Thoracic aorta (tissue), 2 donors: ENCODE measurements at regions not wholly inside any gene's neighbourhood (a gene's known extent, or its start where the extent isn't known, plus 50 kb on each side); places are given as distances from the start of the nearest gene placed in this dataset.

Experiments used
- ATAC-seq: fragments of 150-250 bp; one replicate; pipeline ENCODE4 v1.8.0; 2017; ENCODE audit warnings: low read depth; ENCODE audit not compliant: insufficient number of reproducible peaks, low FRiP score
- DNase-seq: peaks from one replicate; pipeline ENCODE4 v3.0.0-alpha.2; 2020; ENCODE audit warnings: low spot score
- H3K27ac ChIP-seq, 2 donors: fragments of 200-600 bp; sonication (generic); 1 replicate in 1 of 2; 2 replicates in 1 of 2; pipeline ENCODE4 v1.5.1; 2016; ENCODE audit warnings: mild to moderate bottlenecking in 2 of 2, moderate library complexity in 2 of 2
- H3K27me3 ChIP-seq: fragments of 200-600 bp; sonication (generic); replicated peaks from 2 replicates; pipeline ENCODE4 v1.6.0; 2016; ENCODE audit warnings: mild to moderate bottlenecking; ENCODE audit not compliant: insufficient read depth
- H3K36me3 ChIP-seq: fragments of 200-600 bp; sonication (generic); one replicate; pipeline ENCODE4 v1.5.1; 2016
- H3K4me1 ChIP-seq, 2 donors: fragments of 200-600 bp; sonication (generic); 1 replicate in 1 of 2; 2 replicates in 1 of 2; pipeline versions ENCODE4 v1.5.1 to v1.6.0; 2016; ENCODE audit warnings: low read depth in 2 of 2, mild to moderate bottlenecking in 1 of 2; ENCODE audit not compliant: control insufficient read depth in 1 of 2
- H3K4me3 ChIP-seq: fragments of 200-600 bp; sonication (generic); 2 replicates; pipeline ENCODE4 v1.5.1; 2016; ENCODE audit warnings: mild to moderate bottlenecking
- H3K9me3 ChIP-seq: fragments of 200-600 bp; sonication (generic); 2 replicates; pipeline ENCODE4 v1.5.1; 2016
- TF ChIP-seq, protein P1 (sequence below): fragments of 200-600 bp; sonication (generic); IDR thresholded peaks from one replicate; pipeline ENCODE4 v1.5.1; 2019; ENCODE audit warnings: antibody characterized with exemption

DNA sequence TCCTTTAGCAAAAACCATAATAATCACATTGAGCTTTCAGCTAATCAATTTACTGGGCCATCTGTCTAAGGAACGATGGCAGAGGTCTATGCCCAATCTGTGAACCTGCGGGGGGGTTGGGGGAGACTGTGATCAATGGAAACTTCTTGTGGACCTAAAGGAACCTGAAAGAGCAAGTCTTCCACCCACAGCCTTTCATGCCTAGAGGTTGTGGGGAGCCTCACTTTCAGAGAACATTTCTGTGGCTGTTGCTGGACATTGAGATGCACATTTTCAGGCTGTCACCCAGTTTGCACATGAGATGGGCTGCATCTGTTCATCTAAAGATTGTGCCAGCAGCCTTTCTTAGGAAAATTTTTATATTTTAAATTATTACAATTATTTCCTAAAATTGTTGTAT, 310.0 kb upstream of the SPTLC3 start:
- Histone ChIP-seq H3K27me3 (no peaks in the 10 kb centered on the region), H3K4me3 (no peak overlapping the region), H3K9me3 (no peaks in the 10 kb centered on the region), H3K4me1 (no peaks in the 10 kb centered on the region), H3K27ac (no peak overlapping the region), H3K36me3 (no peaks in the 10 kb centered on the region)
- ATAC-seq (no peak), DNase-seq (no peak)
- TF ChIP-seq, protein P1, sequence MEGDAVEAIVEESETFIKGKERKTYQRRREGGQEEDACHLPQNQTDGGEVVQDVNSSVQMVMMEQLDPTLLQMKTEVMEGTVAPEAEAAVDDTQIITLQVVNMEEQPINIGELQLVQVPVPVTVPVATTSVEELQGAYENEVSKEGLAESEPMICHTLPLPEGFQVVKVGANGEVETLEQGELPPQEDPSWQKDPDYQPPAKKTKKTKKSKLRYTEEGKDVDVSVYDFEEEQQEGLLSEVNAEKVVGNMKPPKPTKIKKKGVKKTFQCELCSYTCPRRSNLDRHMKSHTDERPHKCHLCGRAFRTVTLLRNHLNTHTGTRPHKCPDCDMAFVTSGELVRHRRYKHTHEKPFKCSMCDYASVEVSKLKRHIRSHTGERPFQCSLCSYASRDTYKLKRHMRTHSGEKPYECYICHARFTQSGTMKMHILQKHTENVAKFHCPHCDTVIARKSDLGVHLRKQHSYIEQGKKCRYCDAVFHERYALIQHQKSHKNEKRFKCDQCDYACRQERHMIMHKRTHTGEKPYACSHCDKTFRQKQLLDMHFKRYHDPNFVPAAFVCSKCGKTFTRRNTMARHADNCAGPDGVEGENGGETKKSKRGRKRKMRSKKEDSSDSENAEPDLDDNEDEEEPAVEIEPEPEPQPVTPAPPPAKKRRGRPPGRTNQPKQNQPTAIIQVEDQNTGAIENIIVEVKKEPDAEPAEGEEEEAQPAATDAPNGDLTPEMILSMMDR, result no peak

DNA sequence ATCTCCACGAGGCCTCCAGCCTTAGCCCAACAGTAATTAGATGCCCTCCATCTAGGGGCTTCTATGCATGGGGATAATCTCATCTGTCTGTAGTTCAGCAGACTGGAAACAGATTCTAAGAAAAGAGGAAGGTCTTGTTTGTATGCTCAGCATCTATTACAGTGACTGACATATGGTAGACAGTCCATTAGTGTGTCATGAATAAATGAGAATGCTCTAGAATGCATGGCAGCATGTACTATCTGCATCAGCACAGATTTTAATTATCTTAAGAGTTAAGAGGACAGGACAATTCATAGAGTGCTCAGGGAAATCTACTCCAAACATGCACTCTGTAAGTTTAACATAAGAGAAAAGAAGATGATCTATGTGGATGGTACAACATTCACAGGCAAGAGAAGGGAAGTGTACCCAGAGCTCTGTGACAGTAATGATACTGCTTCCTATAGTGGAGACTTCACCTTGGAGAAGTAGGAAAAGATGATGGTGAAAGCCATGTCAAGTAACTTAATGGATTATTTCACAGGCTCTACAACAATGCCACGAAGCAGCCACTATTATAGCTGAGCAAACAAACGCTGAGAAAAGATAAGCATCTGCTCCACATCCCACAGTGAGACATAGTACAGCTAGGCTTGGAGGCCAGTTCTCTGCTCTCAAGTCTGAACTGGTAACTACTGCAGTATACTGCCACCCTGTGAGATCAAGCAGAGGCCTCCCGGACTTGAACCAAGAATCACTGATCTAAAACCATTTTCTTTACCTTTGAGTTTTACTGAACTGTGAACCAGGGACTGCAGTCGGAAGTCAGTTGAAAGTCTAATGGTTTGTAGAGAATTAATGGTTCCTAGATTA, 309.2 kb upstream of the SPTLC3 start:
- no peak overlapping the region for H3K4me3 ChIP-seq
- no peak overlapping the region for H3K27ac ChIP-seq
- DNase-seq (no peak), ATAC-seq (no peak)
- no peaks in the 10 kb centered on the region for H3K27me3 ChIP-seq
- H3K4me1 ChIP-seq, result no peaks in the 10 kb centered on the region
- H3K36me3 ChIP-seq, result no peaks in the 10 kb centered on the region
- TF ChIP-seq, protein P1, result no peak
- H3K9me3 ChIP-seq, result no peaks in the 10 kb centered on the region

DNA sequence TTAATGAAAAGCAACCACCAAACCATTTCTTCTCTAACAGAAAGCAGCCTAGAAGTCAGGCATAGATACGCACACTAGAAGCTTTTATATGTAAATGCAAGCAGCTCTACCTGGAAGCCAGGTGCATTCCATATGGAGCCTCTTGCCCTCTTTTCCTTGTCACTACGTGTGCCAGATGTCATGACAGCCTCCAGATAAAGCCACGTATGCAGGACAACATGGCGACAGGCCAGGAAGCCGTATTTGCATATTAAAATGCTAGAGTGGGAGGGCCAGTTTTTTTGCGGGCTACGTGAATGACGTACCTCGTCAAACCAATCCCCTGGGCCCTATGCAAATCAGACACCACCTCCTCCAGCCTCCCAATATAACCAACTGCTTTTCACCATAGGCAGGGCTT, 308.1 kb upstream of the SPTLC3 start:
- no peak for DNase-seq
- no peak for ATAC-seq
- TF ChIP-seq, protein P1, result no peak

DNA sequence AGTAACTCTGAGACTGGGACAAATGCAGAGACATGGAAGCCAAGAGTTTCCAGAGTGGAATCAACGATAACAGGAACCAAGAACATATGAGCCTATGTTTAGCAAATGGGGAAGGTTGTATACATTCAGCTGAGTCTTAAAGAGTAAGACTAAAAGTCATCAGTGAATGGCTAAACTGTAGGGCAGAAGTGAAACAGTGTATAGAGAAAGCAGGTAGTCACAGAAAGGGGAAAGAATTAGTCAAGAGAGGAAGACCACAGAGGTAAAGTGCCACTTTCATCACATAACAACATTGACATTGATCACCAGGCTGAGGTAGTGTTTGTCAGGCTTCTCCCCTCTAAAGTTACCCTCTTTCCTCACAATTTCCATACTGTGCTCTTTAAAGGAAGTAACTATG, 306.5 kb upstream of the SPTLC3 start:
- DNase-seq (no peak), ATAC-seq (no peak)
- TF ChIP-seq, protein P1, result no peak
- H3K4me1 ChIP-seq, result no peaks in the 10 kb centered on the region
- no peaks in the 10 kb centered on the region for H3K9me3 ChIP-seq
- no peak overlapping the region for H3K27ac ChIP-seq
- H3K36me3 ChIP-seq, result no peaks in the 10 kb centered on the region
- no peak overlapping the region for H3K4me3 ChIP-seq
- no peaks in the 10 kb centered on the region for H3K27me3 ChIP-seq

More for the DNA sequence above, 308.1 kb upstream of the SPTLC3 start:
- Histone ChIP-seq H3K36me3 (no peaks in the 10 kb centered on the region), H3K27ac (no peak overlapping the region), H3K27me3 (no peaks in the 10 kb centered on the region), H3K9me3 (no peaks in the 10 kb centered on the region), H3K4me1 (no peaks in the 10 kb centered on the region), H3K4me3 (no peak overlapping the region)

DNA sequence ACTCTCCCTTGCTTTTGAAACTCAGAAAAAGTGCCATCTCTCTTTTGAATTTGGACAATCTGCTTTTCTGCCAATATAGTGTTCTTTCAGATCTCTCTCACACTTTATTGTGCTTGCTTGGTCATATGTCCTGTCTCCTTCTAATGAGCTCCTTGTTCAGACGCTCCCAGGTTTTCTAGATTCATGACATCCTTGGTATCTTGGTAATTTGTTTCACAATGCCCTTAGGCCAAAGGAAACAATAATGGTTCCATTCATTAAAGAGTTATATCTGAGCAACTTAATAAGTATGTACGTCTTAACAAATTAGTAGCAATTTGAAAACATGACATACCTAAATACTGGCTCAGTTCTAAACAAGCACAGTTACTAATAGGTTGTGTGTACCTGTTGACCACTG, 293.4 kb upstream of the SPTLC3 start:
- Histone ChIP-seq H3K9me3 (no peaks in the 10 kb centered on the region), H3K36me3 (no peaks in the 10 kb centered on the region), H3K27ac (no peak overlapping the region), H3K4me1 (peaks cover 6 to 18% of the 10 kb centered on the region in 2 donors), H3K4me3 (no peak overlapping the region), H3K27me3 (no peaks in the 10 kb centered on the region)
- TF ChIP-seq, protein P1, result no peak
- DNase-seq (no peak), ATAC-seq (no peak)
